ENCODE measurements at regions not wholly inside any gene's neighbourhood (a gene's known extent, or its start where the extent isn't known, plus 50 kb on each side); places are given as distances from the start of the nearest gene placed in this dataset.

DNA sequence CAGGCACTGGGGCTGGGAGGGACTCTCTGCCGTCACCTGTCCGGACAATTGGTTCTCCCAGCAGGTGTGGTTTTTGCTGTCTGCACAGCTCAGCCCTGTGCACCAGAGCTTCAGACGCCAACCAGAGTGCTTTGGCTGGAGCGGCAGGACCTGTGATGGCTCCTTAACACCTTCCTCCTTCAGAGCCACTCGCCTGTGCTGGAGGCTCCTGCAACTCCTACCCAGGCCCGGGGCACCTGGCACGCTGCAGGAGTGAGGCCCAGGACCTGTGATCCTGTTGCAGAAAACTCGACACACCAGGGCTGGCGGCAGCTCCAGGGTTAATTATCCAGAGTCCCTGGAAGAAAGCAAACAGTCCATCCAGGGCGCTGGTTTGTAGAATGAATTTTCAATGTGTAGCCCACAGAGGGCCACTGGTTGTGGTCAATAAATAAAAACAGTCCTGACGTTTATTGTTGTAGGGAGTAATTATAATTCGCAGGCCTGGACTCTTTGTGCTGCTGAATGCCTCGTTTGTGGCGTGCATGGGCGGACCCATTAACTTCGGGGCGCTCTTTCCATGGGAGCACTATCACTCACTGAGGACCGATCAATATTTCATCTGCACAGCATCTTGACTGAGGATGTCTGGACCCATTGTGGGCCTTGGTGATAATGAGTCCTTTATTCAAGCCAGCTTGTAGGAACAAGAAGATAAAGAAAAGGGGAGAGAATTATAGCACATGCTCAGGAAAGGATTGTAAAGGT lies 339.7 kb upstream of the IRX4 start:
- H3K9ac ChIP-seq (ENCODE audit: low read depth, low read length), result no peak overlapping the region
- no peak overlapping the region for H3K4me3 ChIP-seq (ENCODE audit: low read depth, low read length)
- no peaks in the 10 kb centered on the region for H3K36me3 ChIP-seq (ENCODE audit: control insufficient read depth, insufficient read depth, low read length)
- H3K27me3 ChIP-seq (ENCODE audit: control insufficient read depth, insufficient read depth, low read length), result no peaks in the 10 kb centered on the region
- no peaks in the 10 kb centered on the region for H3K9me3 ChIP-seq (ENCODE audit: control insufficient read depth, insufficient read depth, low read length)
- no peaks in the 10 kb centered on the region for H3K4me1 ChIP-seq (ENCODE audit: control insufficient read depth, insufficient read depth, low read length)
- no peak overlapping the region for H3K27ac ChIP-seq (ENCODE audit: low read depth, low read length)

DNA sequence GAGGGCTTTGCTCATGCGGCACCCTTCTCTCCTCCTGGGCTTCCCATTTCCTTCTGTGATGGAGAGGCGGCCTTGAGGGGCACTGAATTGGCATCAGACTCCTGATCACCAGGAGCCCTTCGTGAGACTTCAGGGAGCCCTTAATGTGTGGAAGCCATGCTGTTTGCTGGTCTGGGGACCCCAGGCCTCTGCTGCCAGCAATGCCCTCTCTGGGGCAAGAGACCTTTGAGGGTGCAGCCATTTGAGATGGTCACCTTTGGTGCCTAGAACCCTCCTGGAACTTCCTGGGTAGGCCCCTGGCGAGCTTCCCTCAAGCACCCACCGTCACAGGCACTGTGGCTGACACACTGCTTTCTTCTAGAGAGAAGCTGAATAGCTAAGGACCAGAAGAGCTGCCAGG lies 338.7 kb upstream of the IRX4 start:
- Histone ChIP-seq H3K27me3 (ENCODE audit: control insufficient read depth, insufficient read depth, low read length) (no peaks in the 10 kb centered on the region), H3K4me1 (ENCODE audit: control insufficient read depth, insufficient read depth, low read length) (no peaks in the 10 kb centered on the region), H3K27ac (ENCODE audit: low read depth, low read length) (no peak overlapping the region), H3K9me3 (ENCODE audit: control insufficient read depth, insufficient read depth, low read length) (no peaks in the 10 kb centered on the region), H3K36me3 (ENCODE audit: control insufficient read depth, insufficient read depth, low read length) (no peaks in the 10 kb centered on the region), H3K9ac (ENCODE audit: low read depth, low read length) (no peak overlapping the region), H3K4me3 (ENCODE audit: low read depth, low read length) (no peak overlapping the region)

DNA sequence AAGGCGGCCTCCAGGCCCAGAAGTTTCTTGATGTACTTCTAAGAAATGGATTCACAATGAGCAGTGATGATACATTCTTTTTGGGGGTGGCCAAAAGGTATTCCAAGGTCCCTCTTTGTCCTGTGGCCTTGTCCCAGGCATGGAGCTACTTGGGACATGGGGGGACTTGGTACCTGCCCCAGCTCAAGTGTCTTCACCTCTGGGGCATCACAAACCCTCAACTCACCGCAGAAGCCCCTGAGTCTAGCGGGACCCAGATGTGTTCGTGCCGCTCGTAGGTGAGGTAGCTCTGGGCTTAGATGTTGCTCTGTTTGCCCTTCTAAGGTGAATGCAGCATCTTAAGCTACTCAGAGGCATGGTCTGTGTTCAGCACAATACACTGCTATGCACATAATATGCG lies 338.0 kb upstream of the IRX4 start:
- H3K4me1 ChIP-seq (ENCODE audit: control insufficient read depth, insufficient read depth, low read length), result no peaks in the 10 kb centered on the region
- no peak overlapping the region for H3K4me3 ChIP-seq (ENCODE audit: low read depth, low read length)
- H3K36me3 ChIP-seq (ENCODE audit: control insufficient read depth, insufficient read depth, low read length), result no peaks in the 10 kb centered on the region
- no peak overlapping the region for H3K27ac ChIP-seq (ENCODE audit: low read depth, low read length)
- no peaks in the 10 kb centered on the region for H3K27me3 ChIP-seq (ENCODE audit: control insufficient read depth, insufficient read depth, low read length)
- H3K9me3 ChIP-seq (ENCODE audit: control insufficient read depth, insufficient read depth, low read length), result no peaks in the 10 kb centered on the region
- H3K9ac ChIP-seq (ENCODE audit: low read depth, low read length), result no peak overlapping the region

DNA sequence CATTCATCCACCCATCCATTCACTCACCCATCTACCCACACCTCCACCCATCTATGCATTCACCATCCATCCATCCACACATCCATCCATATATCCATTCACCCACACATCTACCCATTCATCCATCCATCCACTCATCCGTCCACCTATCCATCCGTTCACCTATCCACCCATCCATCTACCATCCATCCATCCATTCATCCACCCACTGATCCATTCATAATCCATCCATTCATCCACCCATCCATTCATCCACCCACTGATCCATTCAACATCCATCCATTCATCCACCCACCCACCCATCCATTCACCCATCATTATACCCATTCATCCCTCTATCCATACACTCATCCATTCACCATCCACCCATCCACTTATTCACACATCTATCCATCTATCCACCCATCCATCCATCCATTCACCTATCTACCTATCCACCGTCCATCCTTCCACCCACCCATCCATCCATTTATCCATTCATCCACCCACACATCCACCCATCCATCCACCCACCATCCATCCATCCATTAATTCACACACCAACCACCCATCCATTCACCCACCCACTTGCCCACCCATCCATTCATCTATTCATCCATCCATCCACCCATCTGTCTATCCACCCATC lies 336.5 kb upstream of the IRX4 start:
- no peaks in the 10 kb centered on the region; the same call in 1 of the 2 replicates for H3K4me1 ChIP-seq (ENCODE audit: control insufficient read depth, insufficient read depth, low read length)
- H3K9ac ChIP-seq (ENCODE audit: low read depth, low read length), result no peak overlapping the region
- H3K27ac ChIP-seq (ENCODE audit: low read depth, low read length), result no peak overlapping the region
- no peak overlapping the region for H3K4me3 ChIP-seq (ENCODE audit: low read depth, low read length)
- no peaks in the 10 kb centered on the region for H3K36me3 ChIP-seq (ENCODE audit: control insufficient read depth, insufficient read depth, low read length)
- H3K9me3 ChIP-seq (ENCODE audit: control insufficient read depth, insufficient read depth, low read length), result no peaks in the 10 kb centered on the region
- no peaks in the 10 kb centered on the region for H3K27me3 ChIP-seq (ENCODE audit: control insufficient read depth, insufficient read depth, low read length)

DNA sequence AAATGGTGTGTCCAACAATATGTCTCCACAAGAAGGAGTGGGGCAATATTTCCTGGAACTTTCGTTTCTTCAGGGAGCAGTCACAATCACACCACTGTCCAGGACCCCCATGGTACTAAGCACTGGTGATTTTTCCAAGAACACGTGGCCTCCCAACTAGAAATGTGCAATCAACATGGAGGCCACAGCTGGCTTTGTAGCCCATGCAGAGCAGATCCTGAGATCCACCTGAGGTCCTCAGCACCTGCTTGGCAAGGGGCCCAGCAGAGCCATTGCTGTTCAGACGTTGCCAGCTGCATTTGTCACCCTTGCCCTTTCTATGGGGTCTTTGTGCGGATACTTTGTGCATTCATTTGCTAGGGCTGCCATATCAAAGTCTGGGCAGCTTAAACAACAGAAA lies 334.5 kb upstream of the IRX4 start:
- Histone ChIP-seq H3K9ac (ENCODE audit: low read depth, low read length) (no peak overlapping the region), H3K27me3 (ENCODE audit: control insufficient read depth, insufficient read depth, low read length) (no peaks in the 10 kb centered on the region), H3K9me3 (ENCODE audit: control insufficient read depth, insufficient read depth, low read length) (no peaks in the 10 kb centered on the region), H3K4me1 (ENCODE audit: control insufficient read depth, insufficient read depth, low read length) (no peaks in the 10 kb centered on the region; the same call in 1 of the 2 replicates), H3K27ac (ENCODE audit: low read depth, low read length) (no peak overlapping the region), H3K36me3 (ENCODE audit: control insufficient read depth, insufficient read depth, low read length) (no peaks in the 10 kb centered on the region), H3K4me3 (ENCODE audit: low read depth, low read length) (no peak overlapping the region)

DNA sequence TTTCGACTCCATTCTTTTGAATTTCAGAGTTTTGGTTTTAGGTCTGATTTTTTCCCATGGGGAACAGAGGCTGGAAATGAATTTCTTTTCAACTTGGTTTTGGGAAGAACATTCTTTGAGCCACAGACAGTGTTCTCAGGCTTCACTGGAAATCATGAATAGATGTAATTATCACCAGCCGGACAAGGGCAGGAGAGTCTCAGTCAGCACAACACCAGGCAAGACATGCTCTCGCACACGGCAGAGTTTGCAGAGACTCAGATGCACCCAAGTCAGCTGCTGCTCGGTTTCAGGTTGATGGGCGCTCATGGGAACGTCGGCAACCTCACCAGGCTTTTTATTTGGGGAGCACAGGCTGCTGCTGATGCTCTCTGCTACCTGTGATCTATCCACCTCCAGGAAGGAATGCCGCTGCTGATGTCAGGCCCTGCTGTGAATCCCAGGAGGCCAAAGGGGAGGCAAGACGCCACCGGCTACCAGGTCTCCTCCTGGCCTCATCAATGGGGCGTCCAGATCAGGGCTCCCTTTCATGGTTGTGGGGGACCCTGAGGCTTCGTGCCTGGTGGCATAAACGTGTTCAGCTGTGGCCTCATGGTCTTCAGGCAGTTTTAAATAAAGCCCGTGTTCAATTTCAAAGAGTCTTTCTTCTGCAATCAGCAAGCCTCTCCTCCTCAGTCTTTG lies 332.3 kb upstream of the IRX4 start:
- Histone ChIP-seq H3K27me3 (ENCODE audit: control insufficient read depth, insufficient read depth, low read length) (no peaks in the 10 kb centered on the region), H3K36me3 (ENCODE audit: control insufficient read depth, insufficient read depth, low read length) (no peaks in the 10 kb centered on the region), H3K4me3 (ENCODE audit: low read depth, low read length) (no peak overlapping the region), H3K4me1 (ENCODE audit: control insufficient read depth, insufficient read depth, low read length) (no peaks in the 10 kb centered on the region; the same call in 1 of the 2 replicates), H3K27ac (ENCODE audit: low read depth, low read length) (no peak overlapping the region), H3K9ac (ENCODE audit: low read depth, low read length) (no peak overlapping the region), H3K9me3 (ENCODE audit: control insufficient read depth, insufficient read depth, low read length) (no peaks in the 10 kb centered on the region)

DNA sequence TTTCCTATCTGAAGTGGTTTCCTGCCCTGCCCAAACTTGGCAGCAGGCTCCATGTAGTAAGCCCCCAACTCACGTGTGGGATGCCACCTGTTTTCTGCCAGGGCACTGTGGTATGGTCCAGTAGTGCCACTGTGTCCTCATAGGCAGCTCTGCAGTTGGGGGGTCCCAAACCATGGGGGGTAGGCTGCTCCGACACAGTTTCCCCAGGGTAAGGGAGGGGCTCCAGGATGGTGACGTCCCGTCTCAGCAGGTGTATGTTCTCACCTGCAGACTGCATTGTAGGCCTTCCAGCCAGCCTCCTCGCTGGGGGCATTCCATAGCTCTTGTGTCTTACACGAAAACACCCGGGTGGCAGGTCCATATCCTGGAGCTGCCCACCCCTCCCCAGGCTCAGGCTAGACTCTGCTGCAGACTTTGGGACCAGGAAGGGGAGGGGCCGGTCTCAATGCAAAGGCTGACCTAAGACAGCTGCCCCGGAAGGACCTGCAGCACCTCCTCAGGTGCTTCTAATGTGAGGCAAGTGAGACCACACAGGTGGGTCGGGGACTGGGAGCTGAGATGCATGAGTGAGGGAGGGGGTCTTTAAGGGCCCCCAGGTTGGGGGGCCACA lies 330.5 kb upstream of the IRX4 start:
- Histone ChIP-seq H3K4me1 (ENCODE audit: control insufficient read depth, insufficient read depth, low read length) (no peaks in the 10 kb centered on the region; the same call in 1 of the 2 replicates), H3K36me3 (ENCODE audit: control insufficient read depth, insufficient read depth, low read length) (no peaks in the 10 kb centered on the region), H3K9ac (ENCODE audit: low read depth, low read length) (no peak overlapping the region), H3K27ac (ENCODE audit: low read depth, low read length) (no peak overlapping the region), H3K4me3 (ENCODE audit: low read depth, low read length) (no peak overlapping the region), H3K27me3 (ENCODE audit: control insufficient read depth, insufficient read depth, low read length) (no peaks in the 10 kb centered on the region), H3K9me3 (ENCODE audit: control insufficient read depth, insufficient read depth, low read length) (no peaks in the 10 kb centered on the region)

DNA sequence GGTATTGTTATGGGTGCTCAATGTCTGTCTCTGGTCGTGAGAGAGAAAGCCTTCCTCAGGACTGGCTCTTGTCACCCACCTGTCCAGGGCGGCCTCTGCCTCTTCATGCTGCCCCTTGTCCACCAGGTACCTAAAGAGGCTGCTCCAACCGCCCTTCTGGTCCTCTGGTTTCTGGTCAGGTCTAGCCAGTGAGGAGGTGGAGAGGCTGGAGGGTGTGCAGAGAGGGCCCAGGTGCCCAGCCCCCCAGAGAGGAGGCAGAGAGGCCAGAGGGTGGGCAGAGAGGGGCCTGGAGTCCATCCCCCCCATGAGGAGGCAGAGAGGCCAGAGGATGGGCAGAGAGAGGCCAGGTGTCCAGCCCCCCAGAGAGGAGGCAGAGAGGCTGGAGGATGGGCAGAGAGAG lies 329.8 kb upstream of the IRX4 start:
- Histone ChIP-seq H3K27me3 (ENCODE audit: control insufficient read depth, insufficient read depth, low read length) (no peaks in the 10 kb centered on the region), H3K9me3 (ENCODE audit: control insufficient read depth, insufficient read depth, low read length) (no peaks in the 10 kb centered on the region), H3K27ac (ENCODE audit: low read depth, low read length) (no peak overlapping the region), H3K4me1 (ENCODE audit: control insufficient read depth, insufficient read depth, low read length) (no peaks in the 10 kb centered on the region; the same call in 1 of the 2 replicates), H3K36me3 (ENCODE audit: control insufficient read depth, insufficient read depth, low read length) (no peaks in the 10 kb centered on the region), H3K9ac (ENCODE audit: low read depth, low read length) (no peak overlapping the region), H3K4me3 (ENCODE audit: low read depth, low read length) (no peak overlapping the region)

DNA sequence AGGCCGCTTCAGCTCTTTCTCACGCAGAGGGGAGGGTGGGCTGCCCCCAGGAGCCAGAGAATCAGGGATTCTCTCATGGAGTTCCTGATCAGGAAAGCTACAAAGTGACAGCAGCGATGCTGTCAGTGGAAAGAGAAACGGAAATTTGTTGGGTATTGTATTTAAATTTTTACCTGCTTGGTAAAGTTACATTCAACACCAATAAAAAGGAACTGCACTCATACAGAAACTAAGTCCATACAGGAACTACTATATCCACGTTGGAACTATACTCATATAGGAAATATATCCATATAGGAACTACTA lies 325.5 kb upstream of the IRX4 start:
- H3K9ac ChIP-seq (ENCODE audit: low read depth, low read length), result no peak overlapping the region
- H3K27me3 ChIP-seq (ENCODE audit: control insufficient read depth, insufficient read depth, low read length), result no peaks in the 10 kb centered on the region
- H3K4me3 ChIP-seq (ENCODE audit: low read depth, low read length), result no peak overlapping the region
- H3K9me3 ChIP-seq (ENCODE audit: control insufficient read depth, insufficient read depth, low read length), result no peaks in the 10 kb centered on the region
- H3K4me1 ChIP-seq (ENCODE audit: control insufficient read depth, insufficient read depth, low read length), result peaks cover 10% of the 10 kb centered on the region; the same call in 1 of the 2 replicates
- no peak overlapping the region for H3K27ac ChIP-seq (ENCODE audit: low read depth, low read length)
- H3K36me3 ChIP-seq (ENCODE audit: control insufficient read depth, insufficient read depth, low read length), result no peaks in the 10 kb centered on the region

DNA sequence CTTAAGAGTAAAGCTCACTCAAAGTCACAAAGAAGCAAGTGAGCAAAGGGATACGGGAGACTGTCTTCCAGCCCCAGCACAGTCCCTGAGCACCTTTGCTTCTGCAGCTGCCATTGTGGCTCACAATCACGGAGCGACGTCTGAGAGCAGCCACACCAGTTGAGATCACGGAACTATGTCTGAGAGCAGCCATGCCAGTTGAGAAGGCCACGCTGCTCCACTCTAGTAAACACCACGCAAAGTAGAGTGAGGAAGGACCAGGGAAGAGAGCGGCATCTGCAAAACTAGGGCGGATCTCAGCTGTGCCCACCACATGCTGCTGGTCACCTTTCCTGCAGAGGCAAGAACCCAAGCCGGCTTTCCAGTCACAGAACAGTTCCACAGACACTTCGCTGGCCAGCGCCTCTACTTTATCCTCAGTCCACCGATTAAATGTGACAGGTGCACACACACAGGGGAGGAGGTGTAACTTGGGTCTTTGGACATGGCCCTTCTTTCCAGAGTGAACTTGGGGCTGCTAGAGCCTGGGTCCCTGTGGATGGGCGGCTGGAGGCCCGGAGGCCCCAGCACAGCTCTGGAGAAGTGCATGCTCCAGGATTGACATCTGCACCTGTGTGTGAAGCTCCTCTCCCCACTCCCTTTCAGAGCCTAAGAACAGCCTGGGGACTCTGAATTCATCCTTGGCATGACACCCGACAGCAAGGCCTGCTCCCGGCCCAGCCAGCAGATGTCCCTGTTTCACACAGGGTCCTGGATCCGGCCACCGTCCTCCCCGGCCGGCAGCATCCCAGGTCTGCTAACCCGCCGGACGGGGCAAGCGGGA lies 324.9 kb upstream of the IRX4 start:
- no peaks in the 10 kb centered on the region for H3K36me3 ChIP-seq (ENCODE audit: control insufficient read depth, insufficient read depth, low read length)
- H3K27ac ChIP-seq (ENCODE audit: low read depth, low read length), result no peak overlapping the region
- no peaks in the 10 kb centered on the region for H3K9me3 ChIP-seq (ENCODE audit: control insufficient read depth, insufficient read depth, low read length)
- H3K9ac ChIP-seq (ENCODE audit: low read depth, low read length), result no peak overlapping the region
- H3K27me3 ChIP-seq (ENCODE audit: control insufficient read depth, insufficient read depth, low read length), result no peaks in the 10 kb centered on the region
- no peak overlapping the region for H3K4me3 ChIP-seq (ENCODE audit: low read depth, low read length)
- H3K4me1 ChIP-seq (ENCODE audit: control insufficient read depth, insufficient read depth, low read length), result peaks cover 10% of the 10 kb centered on the region; the same call in 1 of the 2 replicates
